Activated CD4-positive, alpha-beta T cell treated with anti-CD3 and anti-CD28 coated beads, Interleukin-2, amount 10 ng/mL, durations not matched to agents 7 days and 5 days (primary cell): ENCODE measurements at regions not wholly inside any gene's neighbourhood (a gene's known extent, or its start where the extent isn't known, plus 50 kb on each side); places are given as distances from the start of the nearest gene placed in this dataset.

Experiments used
- CTCF ChIA-PET: fragments of 350-600 bp; sonication (Branson Sonifier 250); formaldehyde crosslinking; loops from one replicate; lab custom pipeline; 2021; ENCODE audit warnings: antibody characterized with exemption; lab: Charles Lee
- POLR2A ChIA-PET: fragments of 350-600 bp; sonication (Branson Sonifier 250); formaldehyde crosslinking; loops from one replicate; lab custom pipeline; 2021; ENCODE audit warnings: antibody characterized with exemption; lab: Charles Lee
- DNase-seq: peaks from one replicate; pipeline ENCODE4 v3.0.0-alpha.2; 2020
- H3K27ac Mint-ChIP-seq: one replicate; pipeline ENCODE4 v1.8.0; 2021; ENCODE audit warnings: mild to moderate bottlenecking, moderate library complexity, mixed read lengths
- H3K27me3 Mint-ChIP-seq: one replicate; pipeline ENCODE4 v1.8.0; 2021; ENCODE audit warnings: mixed read lengths
- H3K36me3 Mint-ChIP-seq: one replicate; pipeline ENCODE4 v1.8.0; 2021; ENCODE audit warnings: low read depth, mixed read lengths
- H3K4me1 Mint-ChIP-seq: one replicate; pipeline ENCODE4 v1.8.0; 2021; ENCODE audit warnings: mixed read lengths
- H3K4me3 Mint-ChIP-seq: one replicate; pipeline ENCODE4 v1.8.0; 2021; ENCODE audit warnings: mild to moderate bottlenecking, moderate library complexity, mixed read lengths
- H3K9me3 Mint-ChIP-seq: one replicate; pipeline ENCODE4 v1.8.0; 2021; ENCODE audit warnings: mixed read lengths

GRCh38 chr18:73750052-73750451 is 397.6 kb downstream of the FBXO15 start:
- ChIA-PET POLR2A (no interaction called here), CTCF (no interaction called here)

DNA sequence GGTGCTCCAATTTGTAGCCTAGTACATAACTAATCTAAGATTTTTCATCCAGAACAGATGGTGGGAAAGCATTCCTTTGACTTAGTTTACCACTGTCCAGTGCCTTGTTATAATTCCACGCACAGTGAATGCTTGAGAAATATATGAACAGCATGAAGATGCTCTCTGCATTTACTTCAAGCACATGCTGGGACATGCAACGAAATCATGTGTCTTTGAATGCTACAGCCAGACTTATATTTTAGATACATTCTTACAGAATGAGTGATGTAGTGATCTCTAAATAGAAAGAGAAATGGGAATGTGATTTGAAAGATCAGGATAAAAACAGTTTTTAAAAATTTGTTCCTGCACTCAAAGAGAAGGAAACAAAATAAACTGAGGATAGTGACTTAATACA is 398.3 kb downstream of the FBXO15 start:
- no peaks in the 10 kb centered on the region for H3K27me3 Mint-ChIP-seq
- ChIA-PET CTCF (no interaction called here), POLR2A (no interaction called here)
- no peaks in the 10 kb centered on the region for H3K4me1 Mint-ChIP-seq
- no peak overlapping the region for H3K27ac Mint-ChIP-seq
- no peak overlapping the region for H3K4me3 Mint-ChIP-seq
- no peaks in the 10 kb centered on the region for H3K36me3 Mint-ChIP-seq
- no peaks in the 10 kb centered on the region for H3K9me3 Mint-ChIP-seq
- DNase-seq: no peak

More at GRCh38 chr18:73750052-73750451, 397.6 kb downstream of the FBXO15 start:
- Mint-ChIP-seq H3K9me3 (no peaks in the 10 kb centered on the region), H3K4me3 (no peak overlapping the region), H3K36me3 (no peaks in the 10 kb centered on the region), H3K27ac (no peak overlapping the region), H3K4me1 (no peaks in the 10 kb centered on the region), H3K27me3 (no peaks in the 10 kb centered on the region)
- no peak for DNase-seq

DNA sequence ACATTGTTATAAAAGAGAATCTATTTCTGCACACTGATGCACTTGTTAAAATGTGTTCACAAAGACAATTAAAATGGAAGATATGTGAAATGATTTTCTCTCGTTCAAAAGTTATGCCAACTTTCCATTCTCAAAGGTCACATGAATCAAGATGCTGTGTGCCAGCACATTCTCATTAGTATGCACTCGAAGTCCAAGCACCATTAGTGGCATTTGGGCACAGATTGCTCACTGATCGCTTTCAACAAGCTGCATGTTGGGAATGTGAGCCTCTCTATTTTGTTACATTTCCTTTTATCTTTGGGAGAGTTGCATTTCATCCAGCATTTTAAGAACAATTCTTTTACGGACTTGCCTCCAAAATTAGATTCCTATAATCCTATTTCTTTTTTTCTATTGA is 398.9 kb downstream of the FBXO15 start:
- no peak overlapping the region for H3K4me3 Mint-ChIP-seq

DNA sequence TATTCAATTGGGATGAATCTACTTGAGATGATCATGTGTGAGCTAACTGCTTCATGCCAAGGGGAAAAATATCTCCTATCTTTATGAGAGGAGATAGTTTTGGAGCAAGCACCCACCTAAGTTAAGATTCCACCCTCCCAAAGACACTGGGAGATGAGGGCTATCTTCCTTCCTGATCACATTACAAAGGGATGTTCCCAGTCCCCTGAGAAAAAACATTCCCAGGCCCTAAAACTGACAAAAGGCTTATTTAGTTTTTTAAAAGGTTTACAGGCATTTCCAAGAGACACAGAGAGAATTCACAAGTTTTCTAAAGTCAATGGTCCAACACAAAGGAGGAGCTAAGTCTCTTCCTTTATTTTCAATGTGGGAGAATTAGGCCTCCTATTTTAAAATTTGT is 401.5 kb downstream of the FBXO15 start:
- H3K4me3 Mint-ChIP-seq: no peak overlapping the region
- H3K4me1 Mint-ChIP-seq: no peaks in the 10 kb centered on the region
- H3K36me3 Mint-ChIP-seq: no peaks in the 10 kb centered on the region
- DNase-seq: no peak
- CTCF ChIA-PET: no interaction called here
- H3K27ac Mint-ChIP-seq: no peak overlapping the region
- H3K9me3 Mint-ChIP-seq: no peaks in the 10 kb centered on the region
- POLR2A ChIA-PET: no interaction called here
- H3K27me3 Mint-ChIP-seq: no peaks in the 10 kb centered on the region

More for the DNA sequence above, 398.9 kb downstream of the FBXO15 start:
- Mint-ChIP-seq H3K4me1 (no peaks in the 10 kb centered on the region), H3K27me3 (no peaks in the 10 kb centered on the region), H3K36me3 (no peaks in the 10 kb centered on the region), H3K9me3 (no peaks in the 10 kb centered on the region), H3K27ac (no peak overlapping the region)
- CTCF ChIA-PET: interaction anchor here (0.5 kb wide), 1 partner anchor 387 kb away, joined by 3 read pairs; no protein-coding TSS in a partner anchor
- POLR2A ChIA-PET: no interaction called here
- no peak for DNase-seq

DNA sequence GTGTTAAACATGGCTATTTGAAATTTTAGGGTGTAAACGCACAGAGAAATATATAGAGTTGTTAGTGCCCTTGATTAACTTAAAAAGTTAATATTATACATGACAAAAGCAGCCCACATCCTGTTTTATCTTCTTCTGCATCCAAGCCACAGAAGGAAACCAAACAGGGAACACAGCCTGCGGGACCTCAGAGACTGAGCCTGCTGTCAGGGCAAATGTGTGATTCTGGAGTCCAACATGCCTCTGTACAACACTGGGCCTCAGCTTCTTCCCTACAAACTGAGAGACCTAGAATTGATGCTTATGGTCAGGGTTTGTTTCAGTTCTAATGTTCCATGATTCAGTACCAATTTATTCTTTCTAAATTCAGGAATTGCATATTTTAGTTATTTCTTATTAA is 404.7 kb downstream of the FBXO15 start:
- DNase-seq: no peak
- no peaks in the 10 kb centered on the region for H3K4me1 Mint-ChIP-seq
- no peaks in the 10 kb centered on the region for H3K36me3 Mint-ChIP-seq
- POLR2A ChIA-PET: no interaction called here
- H3K4me3 Mint-ChIP-seq: no peak overlapping the region
- no peaks in the 10 kb centered on the region for H3K9me3 Mint-ChIP-seq
- H3K27ac Mint-ChIP-seq: no peak overlapping the region
- no peaks in the 10 kb centered on the region for H3K27me3 Mint-ChIP-seq
- CTCF ChIA-PET: no interaction called here

DNA sequence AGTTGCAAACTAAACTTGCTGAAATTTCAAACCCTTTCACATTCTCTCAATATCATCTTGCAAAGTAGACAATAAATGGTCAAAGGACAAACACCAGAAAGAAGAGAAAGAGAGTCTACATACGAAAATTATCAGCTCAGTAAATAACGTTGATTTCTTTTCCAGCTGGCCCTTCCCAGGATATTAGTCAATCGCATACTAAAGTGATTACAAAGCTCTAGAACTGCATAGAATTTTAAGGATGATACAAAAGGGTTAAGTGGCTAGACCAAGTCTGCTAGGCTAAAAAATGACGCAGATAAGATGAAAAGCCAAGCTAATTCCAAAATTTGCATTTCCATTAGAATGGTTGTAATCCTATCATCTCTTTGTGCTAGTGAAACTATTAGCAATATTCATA is 405.7 kb downstream of the FBXO15 start:
- no peak overlapping the region for H3K27ac Mint-ChIP-seq
- no peaks in the 10 kb centered on the region for H3K36me3 Mint-ChIP-seq
- CTCF ChIA-PET: no interaction called here
- POLR2A ChIA-PET: no interaction called here
- DNase-seq: no peak
- H3K4me1 Mint-ChIP-seq: no peaks in the 10 kb centered on the region
- H3K4me3 Mint-ChIP-seq: no peak overlapping the region
- H3K9me3 Mint-ChIP-seq: no peaks in the 10 kb centered on the region
- H3K27me3 Mint-ChIP-seq: no peaks in the 10 kb centered on the region

DNA sequence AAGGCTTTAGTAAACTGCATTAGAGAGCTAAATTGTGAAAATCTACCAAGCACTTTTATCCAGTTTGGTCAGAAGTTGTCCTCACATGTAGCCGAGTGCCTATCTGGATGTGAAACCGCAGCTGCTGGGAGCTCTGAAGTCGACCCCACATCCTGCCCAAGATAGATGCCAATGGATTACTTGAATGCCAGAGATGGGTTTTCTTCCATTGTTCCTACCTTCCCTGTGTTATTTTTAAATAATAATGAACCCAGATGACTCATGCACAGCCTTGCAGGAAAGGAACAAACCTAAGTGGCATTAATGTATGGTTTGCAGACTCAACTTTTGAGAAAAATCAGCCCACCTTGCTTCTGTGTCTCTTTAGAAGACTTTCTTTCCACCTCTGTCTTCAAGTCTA is 408.5 kb downstream of the FBXO15 start:
- Mint-ChIP-seq H3K36me3 (no peaks in the 10 kb centered on the region), H3K27me3 (no peaks in the 10 kb centered on the region), H3K9me3 (no peaks in the 10 kb centered on the region), H3K4me3 (no peak overlapping the region), H3K27ac (no peak overlapping the region), H3K4me1 (no peaks in the 10 kb centered on the region)
- no peak for DNase-seq
- ChIA-PET POLR2A (no interaction called here), CTCF (no interaction called here)

DNA sequence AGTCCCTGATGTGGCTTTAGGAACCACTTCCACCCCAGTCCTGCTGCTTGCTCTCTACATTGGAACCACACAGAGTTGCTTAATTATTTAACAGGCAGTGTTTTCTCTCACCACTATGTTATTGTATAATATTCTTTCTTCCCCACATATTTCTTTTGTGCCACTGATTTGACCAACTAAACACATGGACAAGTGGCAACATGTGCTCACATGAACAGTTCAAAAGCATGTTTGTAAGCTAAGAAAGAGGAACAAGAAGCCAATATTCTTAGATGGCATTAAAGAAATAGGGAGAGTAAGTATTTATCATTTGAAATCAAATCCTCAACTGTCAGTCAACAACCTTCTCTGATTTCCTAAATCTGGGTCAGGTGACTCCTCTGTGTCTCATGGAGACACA is 409.6 kb downstream of the FBXO15 start:
- DNase-seq: no peak
- ChIA-PET CTCF (no interaction called here), POLR2A (no interaction called here)
- no peaks in the 10 kb centered on the region for H3K36me3 Mint-ChIP-seq
- no peak overlapping the region for H3K27ac Mint-ChIP-seq
- H3K4me3 Mint-ChIP-seq: no peak overlapping the region
- H3K27me3 Mint-ChIP-seq: no peaks in the 10 kb centered on the region
- H3K9me3 Mint-ChIP-seq: no peaks in the 10 kb centered on the region
- no peaks in the 10 kb centered on the region for H3K4me1 Mint-ChIP-seq

DNA sequence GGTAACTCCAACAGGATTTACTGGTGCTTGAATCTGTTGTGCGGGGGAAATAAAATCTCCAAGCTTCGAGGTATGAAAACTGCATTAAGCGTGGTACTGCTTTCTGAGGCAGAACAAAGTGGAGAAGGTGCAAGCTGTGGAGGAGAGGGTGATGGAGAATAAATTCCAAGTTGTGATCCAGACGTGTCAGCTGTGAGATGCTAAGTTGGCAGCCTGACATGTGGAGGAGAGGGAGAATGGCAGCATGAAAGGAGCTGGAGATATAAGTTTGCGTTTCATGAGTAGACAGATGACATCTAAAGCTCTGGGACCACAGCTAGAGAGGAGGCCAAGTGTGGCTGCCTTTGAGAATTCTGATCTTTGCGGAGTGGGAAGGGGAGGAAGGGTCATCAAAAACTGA is 411.8 kb downstream of the FBXO15 start:
- Mint-ChIP-seq H3K4me1 (no peaks in the 10 kb centered on the region), H3K27ac (no peak overlapping the region), H3K36me3 (no peaks in the 10 kb centered on the region), H3K4me3 (no peak overlapping the region), H3K9me3 (no peaks in the 10 kb centered on the region), H3K27me3 (no peaks in the 10 kb centered on the region)
- POLR2A ChIA-PET: no interaction called here
- no peak for DNase-seq
- CTCF ChIA-PET: no interaction called here

GRCh38 chr18:73733806-73734314 is 413.8 kb downstream of the FBXO15 start:
- H3K27me3 Mint-ChIP-seq: no peaks in the 10 kb centered on the region
- POLR2A ChIA-PET: no interaction called here
- H3K4me1 Mint-ChIP-seq: no peaks in the 10 kb centered on the region

DNA sequence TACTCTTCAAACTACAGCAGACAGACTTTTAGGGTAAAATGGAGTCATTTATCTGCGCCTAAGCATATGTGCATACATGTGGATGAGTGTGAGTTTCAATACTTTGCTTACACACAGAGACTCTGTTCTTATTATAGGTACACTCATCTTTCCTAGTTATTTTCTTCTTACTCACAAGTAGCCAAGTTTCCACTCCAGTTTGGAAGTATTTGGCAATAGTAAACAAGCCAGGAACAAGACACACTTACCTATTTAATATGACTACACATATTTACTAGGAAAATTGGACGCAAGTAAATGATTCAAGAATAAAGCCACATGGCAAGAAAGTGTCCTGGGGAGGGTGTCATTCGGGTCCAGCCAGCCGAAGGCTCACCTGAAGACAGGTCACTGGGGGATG is 414.3 kb downstream of the FBXO15 start:
- no peak for DNase-seq
- H3K9me3 Mint-ChIP-seq: no peaks in the 10 kb centered on the region
- ChIA-PET POLR2A (no interaction called here), CTCF (no interaction called here)
- H3K27ac Mint-ChIP-seq: no peak overlapping the region
- H3K36me3 Mint-ChIP-seq: no peaks in the 10 kb centered on the region
- H3K4me3 Mint-ChIP-seq: no peak overlapping the region
- no peaks in the 10 kb centered on the region for H3K27me3 Mint-ChIP-seq
- H3K4me1 Mint-ChIP-seq: no peaks in the 10 kb centered on the region

More at GRCh38 chr18:73733806-73734314, 413.8 kb downstream of the FBXO15 start:
- no peaks in the 10 kb centered on the region for H3K36me3 Mint-ChIP-seq
- no peak for DNase-seq
- CTCF ChIA-PET: no interaction called here
- no peaks in the 10 kb centered on the region for H3K9me3 Mint-ChIP-seq
- H3K4me3 Mint-ChIP-seq: no peak overlapping the region
- no peak overlapping the region for H3K27ac Mint-ChIP-seq

DNA sequence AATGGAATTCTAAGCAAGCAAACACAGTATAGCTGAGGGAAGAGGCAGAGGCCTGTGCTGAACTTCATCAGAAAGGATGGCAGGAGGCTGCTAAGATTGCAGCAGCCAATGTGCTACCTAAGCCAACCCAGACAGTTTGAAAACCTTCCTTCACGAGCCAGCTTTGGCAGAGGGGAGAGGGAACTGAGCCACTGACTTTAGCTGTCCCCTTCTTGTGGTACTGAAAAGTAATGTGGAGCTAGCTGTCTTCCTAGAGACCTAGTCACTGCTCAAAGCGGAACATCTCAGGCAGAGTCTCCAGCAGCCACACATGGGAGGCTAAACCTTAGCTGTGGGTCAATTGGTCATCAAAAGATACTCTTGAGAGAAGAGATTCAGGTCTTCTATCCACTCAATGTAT is 419.0 kb downstream of the FBXO15 start:
- no peaks in the 10 kb centered on the region for H3K9me3 Mint-ChIP-seq
- H3K27me3 Mint-ChIP-seq: no peaks in the 10 kb centered on the region
- H3K4me3 Mint-ChIP-seq: no peak overlapping the region
- POLR2A ChIA-PET: no interaction called here
- H3K27ac Mint-ChIP-seq: no peak overlapping the region
- no peaks in the 10 kb centered on the region for H3K36me3 Mint-ChIP-seq
- H3K4me1 Mint-ChIP-seq: no peaks in the 10 kb centered on the region
- CTCF ChIA-PET: no interaction called here
- DNase-seq: no peak

DNA sequence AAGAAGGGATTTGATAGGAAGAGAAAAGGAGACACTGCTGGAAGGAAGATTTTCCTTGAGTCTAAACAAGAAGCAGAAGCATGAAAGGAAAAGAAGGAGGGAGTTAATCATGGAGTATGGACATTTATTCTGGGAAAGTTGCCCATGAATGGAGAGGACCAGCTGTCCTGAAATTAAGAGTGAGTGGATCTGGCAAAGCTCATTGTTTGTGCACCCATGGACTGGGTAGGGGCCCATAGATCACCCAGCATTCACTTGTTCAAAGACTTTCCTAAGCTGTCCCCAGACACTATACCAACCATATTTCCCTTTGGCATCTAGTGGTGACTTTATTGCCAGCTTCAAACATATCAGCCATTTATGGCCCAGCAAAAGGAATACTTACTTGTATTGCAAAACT is 422.7 kb downstream of the FBXO15 start:
- no peak for DNase-seq
- H3K36me3 Mint-ChIP-seq: no peaks in the 10 kb centered on the region
- no peaks in the 10 kb centered on the region for H3K4me1 Mint-ChIP-seq
- ChIA-PET POLR2A (no interaction called here), CTCF (interaction anchor here (1.3 kb wide), 1 partner anchor 13 kb away, joined by 4 read pairs; no protein-coding TSS in a partner anchor)
- no peaks in the 10 kb centered on the region for H3K27me3 Mint-ChIP-seq
- H3K27ac Mint-ChIP-seq: no peak overlapping the region
- no peak overlapping the region for H3K4me3 Mint-ChIP-seq
- H3K9me3 Mint-ChIP-seq: no peaks in the 10 kb centered on the region

GRCh38 chr18:73719611-73720010 is 428.0 kb downstream of the FBXO15 start:
- Mint-ChIP-seq H3K27ac (no peak overlapping the region), H3K27me3 (no peaks in the 10 kb centered on the region), H3K36me3 (no peaks in the 10 kb centered on the region), H3K4me3 (no peak overlapping the region), H3K9me3 (no peaks in the 10 kb centered on the region), H3K4me1 (no peaks in the 10 kb centered on the region)
- ChIA-PET CTCF (no interaction called here), POLR2A (no interaction called here)
- DNase-seq: no peak
